ENCODE measurements at regions not wholly inside any gene's neighbourhood (a gene's known extent, or its start where the extent isn't known, plus 50 kb on each side); places are given as distances from the start of the nearest gene placed in this dataset.

DNA sequence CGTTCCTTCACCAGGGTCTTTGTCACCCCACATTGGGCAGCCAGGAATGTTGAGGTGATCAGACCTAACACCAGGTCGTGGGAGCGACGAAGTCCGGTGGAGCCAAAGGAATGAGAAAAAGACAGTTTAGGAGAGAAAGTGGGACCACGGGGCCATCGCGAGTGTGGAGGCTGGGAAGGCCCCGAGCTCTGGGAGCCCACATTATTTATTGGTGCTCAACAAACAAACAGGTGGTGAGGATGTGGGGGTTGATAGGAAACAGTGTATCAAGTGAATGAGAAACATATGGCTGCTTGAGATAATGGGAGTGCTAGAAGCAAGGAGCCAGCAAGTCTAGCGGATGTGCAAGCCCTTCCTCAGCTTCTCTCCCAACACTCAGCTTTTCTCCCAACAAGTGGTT, 287.1 kb upstream of the SGK1 start (continued):
- TF ChIP-seq, protein P1, sequence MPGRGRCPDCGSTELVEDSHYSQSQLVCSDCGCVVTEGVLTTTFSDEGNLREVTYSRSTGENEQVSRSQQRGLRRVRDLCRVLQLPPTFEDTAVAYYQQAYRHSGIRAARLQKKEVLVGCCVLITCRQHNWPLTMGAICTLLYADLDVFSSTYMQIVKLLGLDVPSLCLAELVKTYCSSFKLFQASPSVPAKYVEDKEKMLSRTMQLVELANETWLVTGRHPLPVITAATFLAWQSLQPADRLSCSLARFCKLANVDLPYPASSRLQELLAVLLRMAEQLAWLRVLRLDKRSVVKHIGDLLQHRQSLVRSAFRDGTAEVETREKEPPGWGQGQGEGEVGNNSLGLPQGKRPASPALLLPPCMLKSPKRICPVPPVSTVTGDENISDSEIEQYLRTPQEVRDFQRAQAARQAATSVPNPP (IDR thresholded peaks at IDR 0.05; ENCODE audit: borderline replicate concordance, insufficient read depth, insufficient read length): no peak
- TF ChIP-seq, protein P2, sequence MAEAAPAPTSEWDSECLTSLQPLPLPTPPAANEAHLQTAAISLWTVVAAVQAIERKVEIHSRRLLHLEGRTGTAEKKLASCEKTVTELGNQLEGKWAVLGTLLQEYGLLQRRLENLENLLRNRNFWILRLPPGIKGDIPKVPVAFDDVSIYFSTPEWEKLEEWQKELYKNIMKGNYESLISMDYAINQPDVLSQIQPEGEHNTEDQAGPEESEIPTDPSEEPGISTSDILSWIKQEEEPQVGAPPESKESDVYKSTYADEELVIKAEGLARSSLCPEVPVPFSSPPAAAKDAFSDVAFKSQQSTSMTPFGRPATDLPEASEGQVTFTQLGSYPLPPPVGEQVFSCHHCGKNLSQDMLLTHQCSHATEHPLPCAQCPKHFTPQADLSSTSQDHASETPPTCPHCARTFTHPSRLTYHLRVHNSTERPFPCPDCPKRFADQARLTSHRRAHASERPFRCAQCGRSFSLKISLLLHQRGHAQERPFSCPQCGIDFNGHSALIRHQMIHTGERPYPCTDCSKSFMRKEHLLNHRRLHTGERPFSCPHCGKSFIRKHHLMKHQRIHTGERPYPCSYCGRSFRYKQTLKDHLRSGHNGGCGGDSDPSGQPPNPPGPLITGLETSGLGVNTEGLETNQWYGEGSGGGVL (CRISPR knock-in tag; IDR thresholded peaks at IDR 0.05): no peak
- TF ChIP-seq KLF10 (CRISPR knock-in tag; IDR thresholded peaks at IDR 0.05) (no peak), ZNF197 (CRISPR knock-in tag; IDR thresholded peaks at IDR 0.05; ENCODE audit: low read depth) (no peak), TRIM24 (IDR thresholded peaks at IDR 0.05) (peak; percentile 66 to 69), ZC3H8 (IDR thresholded peaks at IDR 0.05) (no peak), ARID1B (IDR thresholded peaks at IDR 0.05) (peak; percentile 74), ETV1 (tag; conservative IDR thresholded peaks at IDR 0.05; ENCODE audit: low read depth) (no peak), HCFC1 (IDR thresholded peaks at IDR 0.05; ENCODE audit: low read depth, low read length) (no peak), ZC3H4 (CRISPR knock-in tag; IDR thresholded peaks at IDR 0.05; ENCODE audit: borderline replicate concordance) (no peak), FOXJ2 (tag; IDR thresholded peaks at IDR 0.05) (no peak), POLR2B (IDR thresholded peaks at IDR 0.05; ENCODE audit: low read depth, partially characterized antibody) (no peak), NCOA1 (IDR thresholded peaks at IDR 0.05; ENCODE audit: low read depth) (no peak), DPF2 (IDR thresholded peaks at IDR 0.05) (no peak), HNRNPL (IDR thresholded peaks at IDR 0.05; ENCODE audit: low read depth, low read length) (no peak), TCF7L2 (IDR thresholded peaks at IDR 0.05; ENCODE audit: low read depth, low read length) (no peak), CBFA2T2 (conservative IDR thresholded peaks at IDR 0.05) (peak; percentile 46), PYGO2 (tag; IDR thresholded peaks at IDR 0.05) (no peak)
- TF ChIP-seq, protein P3, sequence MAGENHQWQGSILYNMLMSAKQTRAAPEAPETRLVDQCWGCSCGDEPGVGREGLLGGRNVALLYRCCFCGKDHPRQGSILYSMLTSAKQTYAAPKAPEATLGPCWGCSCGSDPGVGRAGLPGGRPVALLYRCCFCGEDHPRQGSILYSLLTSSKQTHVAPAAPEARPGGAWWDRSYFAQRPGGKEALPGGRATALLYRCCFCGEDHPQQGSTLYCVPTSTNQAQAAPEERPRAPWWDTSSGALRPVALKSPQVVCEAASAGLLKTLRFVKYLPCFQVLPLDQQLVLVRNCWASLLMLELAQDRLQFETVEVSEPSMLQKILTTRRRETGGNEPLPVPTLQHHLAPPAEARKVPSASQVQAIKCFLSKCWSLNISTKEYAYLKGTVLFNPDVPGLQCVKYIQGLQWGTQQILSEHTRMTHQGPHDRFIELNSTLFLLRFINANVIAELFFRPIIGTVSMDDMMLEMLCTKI (IDR thresholded peaks at IDR 0.05; ENCODE audit: partially characterized antibody): no peak
- TF ChIP-seq, protein P4, sequence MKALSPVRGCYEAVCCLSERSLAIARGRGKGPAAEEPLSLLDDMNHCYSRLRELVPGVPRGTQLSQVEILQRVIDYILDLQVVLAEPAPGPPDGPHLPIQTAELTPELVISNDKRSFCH (CRISPR knock-in tag; IDR thresholded peaks at IDR 0.05): no peak
- TF ChIP-seq, protein P4 (tag; IDR thresholded peaks at IDR 0.05): no peak
- TF ChIP-seq, protein P5, sequence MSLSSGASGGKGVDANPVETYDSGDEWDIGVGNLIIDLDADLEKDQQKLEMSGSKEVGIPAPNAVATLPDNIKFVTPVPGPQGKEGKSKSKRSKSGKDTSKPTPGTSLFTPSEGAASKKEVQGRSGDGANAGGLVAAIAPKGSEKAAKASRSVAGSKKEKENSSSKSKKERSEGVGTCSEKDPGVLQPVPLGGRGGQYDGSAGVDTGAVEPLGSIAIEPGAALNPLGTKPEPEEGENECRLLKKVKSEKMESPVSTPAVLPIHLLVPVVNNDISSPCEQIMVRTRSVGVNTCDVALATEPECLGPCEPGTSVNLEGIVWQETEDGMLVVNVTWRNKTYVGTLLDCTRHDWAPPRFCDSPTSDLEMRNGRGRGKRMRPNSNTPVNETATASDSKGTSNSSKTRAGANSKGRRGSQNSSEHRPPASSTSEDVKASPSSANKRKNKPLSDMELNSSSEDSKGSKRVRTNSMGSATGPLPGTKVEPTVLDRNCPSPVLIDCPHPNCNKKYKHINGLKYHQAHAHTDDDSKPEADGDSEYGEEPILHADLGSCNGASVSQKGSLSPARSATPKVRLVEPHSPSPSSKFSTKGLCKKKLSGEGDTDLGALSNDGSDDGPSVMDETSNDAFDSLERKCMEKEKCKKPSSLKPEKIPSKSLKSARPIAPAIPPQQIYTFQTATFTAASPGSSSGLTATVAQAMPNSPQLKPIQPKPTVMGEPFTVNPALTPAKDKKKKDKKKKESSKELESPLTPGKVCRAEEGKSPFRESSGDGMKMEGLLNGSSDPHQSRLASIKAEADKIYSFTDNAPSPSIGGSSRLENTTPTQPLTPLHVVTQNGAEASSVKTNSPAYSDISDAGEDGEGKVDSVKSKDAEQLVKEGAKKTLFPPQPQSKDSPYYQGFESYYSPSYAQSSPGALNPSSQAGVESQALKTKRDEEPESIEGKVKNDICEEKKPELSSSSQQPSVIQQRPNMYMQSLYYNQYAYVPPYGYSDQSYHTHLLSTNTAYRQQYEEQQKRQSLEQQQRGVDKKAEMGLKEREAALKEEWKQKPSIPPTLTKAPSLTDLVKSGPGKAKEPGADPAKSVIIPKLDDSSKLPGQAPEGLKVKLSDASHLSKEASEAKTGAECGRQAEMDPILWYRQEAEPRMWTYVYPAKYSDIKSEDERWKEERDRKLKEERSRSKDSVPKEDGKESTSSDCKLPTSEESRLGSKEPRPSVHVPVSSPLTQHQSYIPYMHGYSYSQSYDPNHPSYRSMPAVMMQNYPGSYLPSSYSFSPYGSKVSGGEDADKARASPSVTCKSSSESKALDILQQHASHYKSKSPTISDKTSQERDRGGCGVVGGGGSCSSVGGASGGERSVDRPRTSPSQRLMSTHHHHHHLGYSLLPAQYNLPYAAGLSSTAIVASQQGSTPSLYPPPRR (CRISPR knock-in tag; IDR thresholded peaks at IDR 0.05; ENCODE audit: borderline replicate concordance): no peak
